ENCODE measurements at regions not wholly inside any gene's neighbourhood (a gene's known extent, or its start where the extent isn't known, plus 50 kb on each side); places are given as distances from the start of the nearest gene placed in this dataset.

GRCh38 chr1:38266197-38266520 is 219.6 kb upstream of the POU3F1 start:
- no peaks in the 10 kb centered on the region; the same call in 1 of the 2 replicates for H3K27me3 ChIP-seq (ENCODE audit: insufficient read depth, low read length)
- H3K4me3 ChIP-seq (ENCODE audit: low read depth, low read length, poor library complexity, severe bottlenecking): no peak overlapping the region
- H3K9me3 ChIP-seq (ENCODE audit: low read length): no peaks in the 10 kb centered on the region
- no peaks in the 10 kb centered on the region for H4K20me1 ChIP-seq (ENCODE audit: insufficient read depth, low read length)
- no peak overlapping the region for H3K9ac ChIP-seq (ENCODE audit: low read length)
- no peak overlapping the region for H3K4me2 ChIP-seq (ENCODE audit: low read length)
- H3K36me3 ChIP-seq (ENCODE audit: insufficient read depth, low read length): no peaks in the 10 kb centered on the region
- no peaks in the 10 kb centered on the region for H3K79me2 ChIP-seq (ENCODE audit: insufficient read depth, low read length)
- TF ChIP-seq EZH2 (IDR thresholded peaks at IDR 0.05; ENCODE audit: borderline replicate concordance, low read length): no peak
- TF ChIP-seq CTCF (IDR thresholded peaks at IDR 0.05; ENCODE audit: low read length): no peak
- H2AFZ ChIP-seq (ENCODE audit: low read length): no peak overlapping the region
- no peaks in the 10 kb centered on the region for H3F3A ChIP-seq (ENCODE audit: insufficient read depth, low read length)
- no peaks in the 10 kb centered on the region for H3K4me1 ChIP-seq (ENCODE audit: insufficient read depth, low read length, severe bottlenecking)
- H3K27ac ChIP-seq (ENCODE audit: low read depth, low read length, poor library complexity, severe bottlenecking): no peak overlapping the region
- H3K9me2 ChIP-seq (ENCODE audit: low read depth, low read length): no peaks in the 10 kb centered on the region

GRCh38 chr1:38265293-38266196 is 219.0 kb upstream of the POU3F1 start:
- Histone ChIP-seq H2AFZ (ENCODE audit: low read length) (no peak overlapping the region), H4K20me1 (ENCODE audit: insufficient read depth, low read length) (no peaks in the 10 kb centered on the region), H3K4me3 (ENCODE audit: low read depth, low read length, poor library complexity, severe bottlenecking) (no peak overlapping the region), H3K36me3 (ENCODE audit: insufficient read depth, low read length) (no peaks in the 10 kb centered on the region), H3K9ac (ENCODE audit: low read length) (no peak overlapping the region), H3K27me3 (ENCODE audit: insufficient read depth, low read length) (no peaks in the 10 kb centered on the region; the same call in 1 of the 2 replicates), H3K4me2 (ENCODE audit: low read length) (no peak overlapping the region), H3K9me2 (ENCODE audit: low read depth, low read length) (no peaks in the 10 kb centered on the region), H3K4me1 (ENCODE audit: insufficient read depth, low read length, severe bottlenecking) (no peaks in the 10 kb centered on the region), H3K9me3 (ENCODE audit: low read length) (no peaks in the 10 kb centered on the region), H3K79me2 (ENCODE audit: insufficient read depth, low read length) (no peaks in the 10 kb centered on the region), H3F3A (ENCODE audit: insufficient read depth, low read length) (no peaks in the 10 kb centered on the region), H3K27ac (ENCODE audit: low read depth, low read length, poor library complexity, severe bottlenecking) (no peak overlapping the region)
- TF ChIP-seq EZH2 (IDR thresholded peaks at IDR 0.05; ENCODE audit: borderline replicate concordance, low read length): no peak

- Histone ChIP-seq H3K9ac (ENCODE audit: low read length) (no peak overlapping the region), H3K36me3 (ENCODE audit: insufficient read depth, low read length) (no peaks in the 10 kb centered on the region), H3K4me1 (ENCODE audit: insufficient read depth, low read length, severe bottlenecking) (no peaks in the 10 kb centered on the region), H3K27me3 (ENCODE audit: insufficient read depth, low read length) (no peaks in the 10 kb centered on the region), H3K27ac (ENCODE audit: low read depth, low read length, poor library complexity, severe bottlenecking) (no peak overlapping the region), H3K9me3 (ENCODE audit: low read length) (no peaks in the 10 kb centered on the region), H3K4me3 (ENCODE audit: low read depth, low read length, poor library complexity, severe bottlenecking) (no peak overlapping the region), H3K79me2 (ENCODE audit: insufficient read depth, low read length) (no peaks in the 10 kb centered on the region), H3F3A (ENCODE audit: insufficient read depth, low read length) (no peaks in the 10 kb centered on the region), H4K20me1 (ENCODE audit: insufficient read depth, low read length) (no peaks in the 10 kb centered on the region), H3K4me2 (ENCODE audit: low read length) (no peak overlapping the region), H2AFZ (ENCODE audit: low read length) (no peak overlapping the region), H3K9me2 (ENCODE audit: low read depth, low read length) (no peaks in the 10 kb centered on the region)
- TF ChIP-seq CTCF (IDR thresholded peaks at IDR 0.05; ENCODE audit: low read length): no peak
- TF ChIP-seq EZH2 (IDR thresholded peaks at IDR 0.05; ENCODE audit: borderline replicate concordance, low read length): no peak
Observed at GRCh38 chr1:38263438-38263837, 216.8 kb upstream of the POU3F1 start.

- no peak overlapping the region for H3K27ac ChIP-seq (ENCODE audit: low read depth, low read length, poor library complexity, severe bottlenecking)
- no peak overlapping the region for H2AFZ ChIP-seq (ENCODE audit: low read length)
- no peaks in the 10 kb centered on the region for H3F3A ChIP-seq (ENCODE audit: insufficient read depth, low read length)
- H3K4me2 ChIP-seq (ENCODE audit: low read length): no peak overlapping the region
- no peak for TF ChIP-seq CTCF (IDR thresholded peaks at IDR 0.05; ENCODE audit: low read length)
- no peak for TF ChIP-seq EZH2 (IDR thresholded peaks at IDR 0.05; ENCODE audit: borderline replicate concordance, low read length)
- no peak overlapping the region for H3K4me3 ChIP-seq (ENCODE audit: low read depth, low read length, poor library complexity, severe bottlenecking)
- H3K36me3 ChIP-seq (ENCODE audit: insufficient read depth, low read length): no peaks in the 10 kb centered on the region
- H4K20me1 ChIP-seq (ENCODE audit: insufficient read depth, low read length): no peaks in the 10 kb centered on the region
- H3K79me2 ChIP-seq (ENCODE audit: insufficient read depth, low read length): no peaks in the 10 kb centered on the region
- no peaks in the 10 kb centered on the region for H3K9me3 ChIP-seq (ENCODE audit: low read length)
- H3K9ac ChIP-seq (ENCODE audit: low read length): no peak overlapping the region
- no peaks in the 10 kb centered on the region for H3K9me2 ChIP-seq (ENCODE audit: low read depth, low read length)
- no peaks in the 10 kb centered on the region for H3K27me3 ChIP-seq (ENCODE audit: insufficient read depth, low read length)
- H3K4me1 ChIP-seq (ENCODE audit: insufficient read depth, low read length, severe bottlenecking): no peaks in the 10 kb centered on the region
Observed at GRCh38 chr1:38261574-38261973, 215.0 kb upstream of the POU3F1 start.

Measured in OCI-LY1 (cell line).